ENCODE measurements at regions not wholly inside any gene's neighbourhood (a gene's known extent, or its start where the extent isn't known, plus 50 kb on each side); places are given as distances from the start of the nearest gene placed in this dataset.

- no peak for DNase-seq (ENCODE audit: low spot score)
- TF ChIP-seq TCF7 (CRISPR knock-in tag; IDR thresholded peaks at IDR 0.05; ENCODE audit: low read depth) (no peak), EMX1 (CRISPR knock-in tag; IDR thresholded peaks at IDR 0.05) (no peak), OVOL2 (CRISPR knock-in tag; IDR thresholded peaks at IDR 0.05; ENCODE audit: borderline replicate concordance) (no peak), MLX (CRISPR knock-in tag; IDR thresholded peaks at IDR 0.05) (no peak), HMGA2 (CRISPR knock-in tag; IDR thresholded peaks at IDR 0.05) (no peak), ATF3 (CRISPR knock-in tag; conservative IDR thresholded peaks at IDR 0.05) (no peak), ZBTB21 (CRISPR knock-in tag; IDR thresholded peaks at IDR 0.05; ENCODE audit: borderline replicate concordance) (no peak), ZNF121 (CRISPR knock-in tag; IDR thresholded peaks at IDR 0.05) (no peak), ZNF416 (CRISPR knock-in tag; IDR thresholded peaks at IDR 0.05) (no peak), HMGXB4 (CRISPR knock-in tag; IDR thresholded peaks at IDR 0.05) (no peak), ZNF263 (CRISPR knock-in tag; IDR thresholded peaks at IDR 0.05; ENCODE audit: low read depth) (no peak), ZNF219 (CRISPR knock-in tag; IDR thresholded peaks at IDR 0.05; ENCODE audit: borderline replicate concordance) (no peak)
- TF ChIP-seq, protein P1, sequence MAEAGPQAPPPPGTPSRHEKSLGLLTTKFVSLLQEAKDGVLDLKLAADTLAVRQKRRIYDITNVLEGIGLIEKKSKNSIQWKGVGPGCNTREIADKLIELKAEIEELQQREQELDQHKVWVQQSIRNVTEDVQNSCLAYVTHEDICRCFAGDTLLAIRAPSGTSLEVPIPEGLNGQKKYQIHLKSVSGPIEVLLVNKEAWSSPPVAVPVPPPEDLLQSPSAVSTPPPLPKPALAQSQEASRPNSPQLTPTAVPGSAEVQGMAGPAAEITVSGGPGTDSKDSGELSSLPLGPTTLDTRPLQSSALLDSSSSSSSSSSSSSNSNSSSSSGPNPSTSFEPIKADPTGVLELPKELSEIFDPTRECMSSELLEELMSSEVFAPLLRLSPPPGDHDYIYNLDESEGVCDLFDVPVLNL (CRISPR knock-in tag; IDR thresholded peaks at IDR 0.05; ENCODE audit: borderline replicate concordance, low read depth) = no peak
- TF ChIP-seq, protein P2, sequence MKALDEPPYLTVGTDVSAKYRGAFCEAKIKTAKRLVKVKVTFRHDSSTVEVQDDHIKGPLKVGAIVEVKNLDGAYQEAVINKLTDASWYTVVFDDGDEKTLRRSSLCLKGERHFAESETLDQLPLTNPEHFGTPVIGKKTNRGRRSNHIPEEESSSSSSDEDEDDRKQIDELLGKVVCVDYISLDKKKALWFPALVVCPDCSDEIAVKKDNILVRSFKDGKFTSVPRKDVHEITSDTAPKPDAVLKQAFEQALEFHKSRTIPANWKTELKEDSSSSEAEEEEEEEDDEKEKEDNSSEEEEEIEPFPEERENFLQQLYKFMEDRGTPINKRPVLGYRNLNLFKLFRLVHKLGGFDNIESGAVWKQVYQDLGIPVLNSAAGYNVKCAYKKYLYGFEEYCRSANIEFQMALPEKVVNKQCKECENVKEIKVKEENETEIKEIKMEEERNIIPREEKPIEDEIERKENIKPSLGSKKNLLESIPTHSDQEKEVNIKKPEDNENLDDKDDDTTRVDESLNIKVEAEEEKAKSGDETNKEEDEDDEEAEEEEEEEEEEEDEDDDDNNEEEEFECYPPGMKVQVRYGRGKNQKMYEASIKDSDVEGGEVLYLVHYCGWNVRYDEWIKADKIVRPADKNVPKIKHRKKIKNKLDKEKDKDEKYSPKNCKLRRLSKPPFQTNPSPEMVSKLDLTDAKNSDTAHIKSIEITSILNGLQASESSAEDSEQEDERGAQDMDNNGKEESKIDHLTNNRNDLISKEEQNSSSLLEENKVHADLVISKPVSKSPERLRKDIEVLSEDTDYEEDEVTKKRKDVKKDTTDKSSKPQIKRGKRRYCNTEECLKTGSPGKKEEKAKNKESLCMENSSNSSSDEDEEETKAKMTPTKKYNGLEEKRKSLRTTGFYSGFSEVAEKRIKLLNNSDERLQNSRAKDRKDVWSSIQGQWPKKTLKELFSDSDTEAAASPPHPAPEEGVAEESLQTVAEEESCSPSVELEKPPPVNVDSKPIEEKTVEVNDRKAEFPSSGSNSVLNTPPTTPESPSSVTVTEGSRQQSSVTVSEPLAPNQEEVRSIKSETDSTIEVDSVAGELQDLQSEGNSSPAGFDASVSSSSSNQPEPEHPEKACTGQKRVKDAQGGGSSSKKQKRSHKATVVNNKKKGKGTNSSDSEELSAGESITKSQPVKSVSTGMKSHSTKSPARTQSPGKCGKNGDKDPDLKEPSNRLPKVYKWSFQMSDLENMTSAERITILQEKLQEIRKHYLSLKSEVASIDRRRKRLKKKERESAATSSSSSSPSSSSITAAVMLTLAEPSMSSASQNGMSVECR (CRISPR knock-in tag; IDR thresholded peaks at IDR 0.05; ENCODE audit: borderline replicate concordance) = no peak
- TF ChIP-seq, protein P3, sequence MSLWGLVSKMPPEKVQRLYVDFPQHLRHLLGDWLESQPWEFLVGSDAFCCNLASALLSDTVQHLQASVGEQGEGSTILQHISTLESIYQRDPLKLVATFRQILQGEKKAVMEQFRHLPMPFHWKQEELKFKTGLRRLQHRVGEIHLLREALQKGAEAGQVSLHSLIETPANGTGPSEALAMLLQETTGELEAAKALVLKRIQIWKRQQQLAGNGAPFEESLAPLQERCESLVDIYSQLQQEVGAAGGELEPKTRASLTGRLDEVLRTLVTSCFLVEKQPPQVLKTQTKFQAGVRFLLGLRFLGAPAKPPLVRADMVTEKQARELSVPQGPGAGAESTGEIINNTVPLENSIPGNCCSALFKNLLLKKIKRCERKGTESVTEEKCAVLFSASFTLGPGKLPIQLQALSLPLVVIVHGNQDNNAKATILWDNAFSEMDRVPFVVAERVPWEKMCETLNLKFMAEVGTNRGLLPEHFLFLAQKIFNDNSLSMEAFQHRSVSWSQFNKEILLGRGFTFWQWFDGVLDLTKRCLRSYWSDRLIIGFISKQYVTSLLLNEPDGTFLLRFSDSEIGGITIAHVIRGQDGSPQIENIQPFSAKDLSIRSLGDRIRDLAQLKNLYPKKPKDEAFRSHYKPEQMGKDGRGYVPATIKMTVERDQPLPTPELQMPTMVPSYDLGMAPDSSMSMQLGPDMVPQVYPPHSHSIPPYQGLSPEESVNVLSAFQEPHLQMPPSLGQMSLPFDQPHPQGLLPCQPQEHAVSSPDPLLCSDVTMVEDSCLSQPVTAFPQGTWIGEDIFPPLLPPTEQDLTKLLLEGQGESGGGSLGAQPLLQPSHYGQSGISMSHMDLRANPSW (CRISPR knock-in tag; conservative IDR thresholded peaks at IDR 0.05; ENCODE audit: low read depth) = no peak
- TF ChIP-seq, protein P4, sequence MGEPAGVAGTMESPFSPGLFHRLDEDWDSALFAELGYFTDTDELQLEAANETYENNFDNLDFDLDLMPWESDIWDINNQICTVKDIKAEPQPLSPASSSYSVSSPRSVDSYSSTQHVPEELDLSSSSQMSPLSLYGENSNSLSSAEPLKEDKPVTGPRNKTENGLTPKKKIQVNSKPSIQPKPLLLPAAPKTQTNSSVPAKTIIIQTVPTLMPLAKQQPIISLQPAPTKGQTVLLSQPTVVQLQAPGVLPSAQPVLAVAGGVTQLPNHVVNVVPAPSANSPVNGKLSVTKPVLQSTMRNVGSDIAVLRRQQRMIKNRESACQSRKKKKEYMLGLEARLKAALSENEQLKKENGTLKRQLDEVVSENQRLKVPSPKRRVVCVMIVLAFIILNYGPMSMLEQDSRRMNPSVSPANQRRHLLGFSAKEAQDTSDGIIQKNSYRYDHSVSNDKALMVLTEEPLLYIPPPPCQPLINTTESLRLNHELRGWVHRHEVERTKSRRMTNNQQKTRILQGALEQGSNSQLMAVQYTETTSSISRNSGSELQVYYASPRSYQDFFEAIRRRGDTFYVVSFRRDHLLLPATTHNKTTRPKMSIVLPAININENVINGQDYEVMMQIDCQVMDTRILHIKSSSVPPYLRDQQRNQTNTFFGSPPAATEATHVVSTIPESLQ (CRISPR knock-in tag; IDR thresholded peaks at IDR 0.05) = no peak
- peaks cover 9% of the 10 kb centered on the region for H3K4me1 Mint-ChIP-seq
- H3K27ac Mint-ChIP-seq = no peak overlapping the region
- no peak overlapping the region for H3K4me3 Mint-ChIP-seq
- no peaks in the 10 kb centered on the region for H3K9me3 Mint-ChIP-seq
- ChIA-PET POLR2A (no interaction called here), CTCF (no interaction called here)
- no peaks in the 10 kb centered on the region for H3K36me3 Mint-ChIP-seq
- no peak for ATAC-seq
- peaks cover 2% of the 10 kb centered on the region; the same call in 1 of the 2 replicates for H3K27me3 Mint-ChIP-seq (ENCODE audit: low read depth)
These were observed 279.6 kb downstream of the SLC4A3 start for GRCh38 chr2:219907011-219907365.

Data from WTC11 (cell line).